NT2/D1 (cell line): ENCODE measurements at regions not wholly inside any gene's neighbourhood (a gene's known extent, or its start where the extent isn't known, plus 50 kb on each side); places are given as distances from the start of the nearest gene placed in this dataset.

ENCODE experiments used
- SUZ12 ChIP-seq: IDR thresholded peaks from 2 replicates; pipeline ENCODE4 v1.6.1; 2011; ENCODE audit not compliant: insufficient read length, insufficient read depth; ENCODE audit errors: extremely low read depth
- ZNF274 ChIP-seq: IDR thresholded peaks from 2 replicates; pipeline ENCODE4 v1.6.1; 2011; ENCODE audit warnings: mild to moderate bottlenecking, low read depth, low read length

DNA sequence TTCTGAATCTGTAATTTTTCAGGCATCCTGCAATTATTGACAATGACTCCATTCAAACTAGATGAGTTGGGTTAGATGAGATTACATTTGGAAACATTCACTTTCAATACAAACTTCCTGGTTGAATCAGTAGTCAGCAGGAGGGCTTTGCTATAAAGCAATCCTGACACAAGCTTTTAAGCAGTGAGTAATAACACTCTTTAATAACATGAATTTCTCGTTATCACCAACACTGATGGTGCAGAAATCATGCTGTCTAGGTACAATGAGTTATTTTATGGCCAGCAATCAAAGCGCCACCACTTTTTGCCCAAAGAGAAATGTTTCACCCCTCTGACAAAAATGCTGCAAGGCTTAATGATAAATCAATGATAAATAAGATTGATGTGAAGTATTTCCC, 474.8 kb upstream of the CNTN4 start:
- TF ChIP-seq ZNF274 (no peak), SUZ12 (no peak)
